ENCODE measurements at regions not wholly inside any gene's neighbourhood (a gene's known extent, or its start where the extent isn't known, plus 50 kb on each side); places are given as distances from the start of the nearest gene placed in this dataset.

- no peak for TF ChIP-seq CTCF (IDR thresholded peaks at IDR 0.05)
- no peak for TF ChIP-seq POLR2A (IDR thresholded peaks at IDR 0.05)
Measured at GRCh38 chr20:53752583-53752970, 158.9 kb upstream of the ZNF217 start.
